WTC11 (cell line): ENCODE measurements at regions not wholly inside any gene's neighbourhood (a gene's known extent, or its start where the extent isn't known, plus 50 kb on each side); places are given as distances from the start of the nearest gene placed in this dataset.

Experiments used
- JUN ChIP-seq: sonication (generic); formaldehyde crosslinking; IDR thresholded peaks from 2 replicates; pipeline ENCODE4 v1.8.0; 2023; ENCODE audit warnings: mild to moderate bottlenecking, missing genetic modification reagents
- SOX15 ChIP-seq: fragments of 250-450 bp; sonication (Bioruptor Pico); IDR thresholded peaks from 2 replicates; pipeline ENCODE4 v1.9.0; 2021; ENCODE audit warnings: mild to moderate bottlenecking
- TF ChIP-seq, protein P1 (sequence below): fragments of 250-450 bp; sonication (Bioruptor Pico); IDR thresholded peaks from 2 replicates; pipeline ENCODE4 v1.9.0; 2021; ENCODE audit warnings: mild to moderate bottlenecking
- TF ChIP-seq, protein P2 (sequence below): sonication (generic); formaldehyde crosslinking; IDR thresholded peaks from 2 replicates; pipeline ENCODE4 v1.8.1; 2023; ENCODE audit warnings: mild to moderate bottlenecking, missing genetic modification reagents
- TF ChIP-seq, protein P3 (sequence below): sonication (generic); formaldehyde crosslinking; conservative IDR thresholded peaks from 2 replicates; pipeline ENCODE4 v1.8.1; 2022; ENCODE audit warnings: mild to moderate bottlenecking, missing genetic modification reagents
- TF ChIP-seq, protein P4 (sequence below): fragments of 200-600 bp; IDR thresholded peaks from 2 replicates; pipeline ENCODE4 v1.8.0; 2022; ENCODE audit warnings: antibody characterized with exemption
- TF ChIP-seq, protein P5 (sequence below): sonication (generic); formaldehyde crosslinking; IDR thresholded peaks from 2 replicates; pipeline ENCODE4 v1.8.0; 2022; ENCODE audit warnings: missing genetic modification reagents
- TF ChIP-seq, protein P6 (sequence below): sonication (generic); formaldehyde crosslinking; IDR thresholded peaks from 2 replicates; pipeline ENCODE4 v1.8.0; 2022; ENCODE audit warnings: mild to moderate bottlenecking, missing genetic modification reagents
- TF ChIP-seq, protein P7 (sequence below): sonication (generic); formaldehyde crosslinking; IDR thresholded peaks from 2 replicates; pipeline ENCODE4 v1.8.1; 2022; ENCODE audit warnings: low read depth, mild to moderate bottlenecking, moderate library complexity, missing genetic modification reagents, borderline replicate concordance

DNA sequence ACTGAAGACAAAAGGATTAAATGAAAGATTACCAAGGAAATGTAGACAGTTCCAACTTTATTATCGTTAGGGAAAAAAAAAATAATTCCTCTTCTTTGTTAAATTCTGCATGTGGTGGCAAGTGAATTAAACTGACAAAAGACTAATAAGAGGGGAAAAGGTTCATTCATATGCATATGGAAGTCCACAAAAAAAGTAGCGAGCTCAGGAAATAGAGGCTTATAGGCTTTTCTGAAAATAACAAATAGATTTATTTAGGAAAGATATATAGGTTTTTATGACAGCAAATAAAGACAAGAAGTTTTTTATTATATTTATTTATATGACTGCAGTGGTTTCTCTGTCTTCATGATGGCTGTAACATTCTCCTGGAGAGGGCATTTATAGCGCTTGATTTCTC lies 246.0 kb downstream of the NAF1 start:
- TF ChIP-seq, protein P1, sequence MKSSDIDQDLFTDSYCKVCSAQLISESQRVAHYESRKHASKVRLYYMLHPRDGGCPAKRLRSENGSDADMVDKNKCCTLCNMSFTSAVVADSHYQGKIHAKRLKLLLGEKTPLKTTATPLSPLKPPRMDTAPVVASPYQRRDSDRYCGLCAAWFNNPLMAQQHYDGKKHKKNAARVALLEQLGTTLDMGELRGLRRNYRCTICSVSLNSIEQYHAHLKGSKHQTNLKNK (CRISPR knock-in tag), result no peak
- TF ChIP-seq, protein P2, sequence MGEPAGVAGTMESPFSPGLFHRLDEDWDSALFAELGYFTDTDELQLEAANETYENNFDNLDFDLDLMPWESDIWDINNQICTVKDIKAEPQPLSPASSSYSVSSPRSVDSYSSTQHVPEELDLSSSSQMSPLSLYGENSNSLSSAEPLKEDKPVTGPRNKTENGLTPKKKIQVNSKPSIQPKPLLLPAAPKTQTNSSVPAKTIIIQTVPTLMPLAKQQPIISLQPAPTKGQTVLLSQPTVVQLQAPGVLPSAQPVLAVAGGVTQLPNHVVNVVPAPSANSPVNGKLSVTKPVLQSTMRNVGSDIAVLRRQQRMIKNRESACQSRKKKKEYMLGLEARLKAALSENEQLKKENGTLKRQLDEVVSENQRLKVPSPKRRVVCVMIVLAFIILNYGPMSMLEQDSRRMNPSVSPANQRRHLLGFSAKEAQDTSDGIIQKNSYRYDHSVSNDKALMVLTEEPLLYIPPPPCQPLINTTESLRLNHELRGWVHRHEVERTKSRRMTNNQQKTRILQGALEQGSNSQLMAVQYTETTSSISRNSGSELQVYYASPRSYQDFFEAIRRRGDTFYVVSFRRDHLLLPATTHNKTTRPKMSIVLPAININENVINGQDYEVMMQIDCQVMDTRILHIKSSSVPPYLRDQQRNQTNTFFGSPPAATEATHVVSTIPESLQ, result no peak
- TF ChIP-seq, protein P3, sequence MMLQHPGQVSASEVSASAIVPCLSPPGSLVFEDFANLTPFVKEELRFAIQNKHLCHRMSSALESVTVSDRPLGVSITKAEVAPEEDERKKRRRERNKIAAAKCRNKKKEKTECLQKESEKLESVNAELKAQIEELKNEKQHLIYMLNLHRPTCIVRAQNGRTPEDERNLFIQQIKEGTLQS (CRISPR knock-in tag), result no peak
- TF ChIP-seq, protein P4, sequence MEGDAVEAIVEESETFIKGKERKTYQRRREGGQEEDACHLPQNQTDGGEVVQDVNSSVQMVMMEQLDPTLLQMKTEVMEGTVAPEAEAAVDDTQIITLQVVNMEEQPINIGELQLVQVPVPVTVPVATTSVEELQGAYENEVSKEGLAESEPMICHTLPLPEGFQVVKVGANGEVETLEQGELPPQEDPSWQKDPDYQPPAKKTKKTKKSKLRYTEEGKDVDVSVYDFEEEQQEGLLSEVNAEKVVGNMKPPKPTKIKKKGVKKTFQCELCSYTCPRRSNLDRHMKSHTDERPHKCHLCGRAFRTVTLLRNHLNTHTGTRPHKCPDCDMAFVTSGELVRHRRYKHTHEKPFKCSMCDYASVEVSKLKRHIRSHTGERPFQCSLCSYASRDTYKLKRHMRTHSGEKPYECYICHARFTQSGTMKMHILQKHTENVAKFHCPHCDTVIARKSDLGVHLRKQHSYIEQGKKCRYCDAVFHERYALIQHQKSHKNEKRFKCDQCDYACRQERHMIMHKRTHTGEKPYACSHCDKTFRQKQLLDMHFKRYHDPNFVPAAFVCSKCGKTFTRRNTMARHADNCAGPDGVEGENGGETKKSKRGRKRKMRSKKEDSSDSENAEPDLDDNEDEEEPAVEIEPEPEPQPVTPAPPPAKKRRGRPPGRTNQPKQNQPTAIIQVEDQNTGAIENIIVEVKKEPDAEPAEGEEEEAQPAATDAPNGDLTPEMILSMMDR, result no peak
- TF ChIP-seq JUN (CRISPR knock-in tag) (no peak), SOX15 (no peak)
- TF ChIP-seq, protein P5, sequence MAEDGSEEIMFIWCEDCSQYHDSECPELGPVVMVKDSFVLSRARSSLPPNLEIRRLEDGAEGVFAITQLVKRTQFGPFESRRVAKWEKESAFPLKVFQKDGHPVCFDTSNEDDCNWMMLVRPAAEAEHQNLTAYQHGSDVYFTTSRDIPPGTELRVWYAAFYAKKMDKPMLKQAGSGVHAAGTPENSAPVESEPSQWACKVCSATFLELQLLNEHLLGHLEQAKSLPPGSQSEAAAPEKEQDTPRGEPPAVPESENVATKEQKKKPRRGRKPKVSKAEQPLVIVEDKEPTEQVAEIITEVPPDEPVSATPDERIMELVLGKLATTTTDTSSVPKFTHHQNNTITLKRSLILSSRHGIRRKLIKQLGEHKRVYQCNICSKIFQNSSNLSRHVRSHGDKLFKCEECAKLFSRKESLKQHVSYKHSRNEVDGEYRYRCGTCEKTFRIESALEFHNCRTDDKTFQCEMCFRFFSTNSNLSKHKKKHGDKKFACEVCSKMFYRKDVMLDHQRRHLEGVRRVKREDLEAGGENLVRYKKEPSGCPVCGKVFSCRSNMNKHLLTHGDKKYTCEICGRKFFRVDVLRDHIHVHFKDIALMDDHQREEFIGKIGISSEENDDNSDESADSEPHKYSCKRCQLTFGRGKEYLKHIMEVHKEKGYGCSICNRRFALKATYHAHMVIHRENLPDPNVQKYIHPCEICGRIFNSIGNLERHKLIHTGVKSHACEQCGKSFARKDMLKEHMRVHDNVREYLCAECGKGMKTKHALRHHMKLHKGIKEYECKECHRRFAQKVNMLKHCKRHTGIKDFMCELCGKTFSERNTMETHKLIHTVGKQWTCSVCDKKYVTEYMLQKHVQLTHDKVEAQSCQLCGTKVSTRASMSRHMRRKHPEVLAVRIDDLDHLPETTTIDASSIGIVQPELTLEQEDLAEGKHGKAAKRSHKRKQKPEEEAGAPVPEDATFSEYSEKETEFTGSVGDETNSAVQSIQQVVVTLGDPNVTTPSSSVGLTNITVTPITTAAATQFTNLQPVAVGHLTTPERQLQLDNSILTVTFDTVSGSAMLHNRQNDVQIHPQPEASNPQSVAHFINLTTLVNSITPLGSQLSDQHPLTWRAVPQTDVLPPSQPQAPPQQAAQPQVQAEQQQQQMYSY, result no peak
- TF ChIP-seq, protein P6, sequence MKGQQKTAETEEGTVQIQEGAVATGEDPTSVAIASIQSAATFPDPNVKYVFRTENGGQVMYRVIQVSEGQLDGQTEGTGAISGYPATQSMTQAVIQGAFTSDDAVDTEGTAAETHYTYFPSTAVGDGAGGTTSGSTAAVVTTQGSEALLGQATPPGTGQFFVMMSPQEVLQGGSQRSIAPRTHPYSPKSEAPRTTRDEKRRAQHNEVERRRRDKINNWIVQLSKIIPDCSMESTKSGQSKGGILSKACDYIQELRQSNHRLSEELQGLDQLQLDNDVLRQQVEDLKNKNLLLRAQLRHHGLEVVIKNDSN (CRISPR knock-in tag), result no peak
- TF ChIP-seq, protein P7, sequence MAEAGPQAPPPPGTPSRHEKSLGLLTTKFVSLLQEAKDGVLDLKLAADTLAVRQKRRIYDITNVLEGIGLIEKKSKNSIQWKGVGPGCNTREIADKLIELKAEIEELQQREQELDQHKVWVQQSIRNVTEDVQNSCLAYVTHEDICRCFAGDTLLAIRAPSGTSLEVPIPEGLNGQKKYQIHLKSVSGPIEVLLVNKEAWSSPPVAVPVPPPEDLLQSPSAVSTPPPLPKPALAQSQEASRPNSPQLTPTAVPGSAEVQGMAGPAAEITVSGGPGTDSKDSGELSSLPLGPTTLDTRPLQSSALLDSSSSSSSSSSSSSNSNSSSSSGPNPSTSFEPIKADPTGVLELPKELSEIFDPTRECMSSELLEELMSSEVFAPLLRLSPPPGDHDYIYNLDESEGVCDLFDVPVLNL (CRISPR knock-in tag), result no peak
